ENCODE measurements at regions not wholly inside any gene's neighbourhood (a gene's known extent, or its start where the extent isn't known, plus 50 kb on each side); places are given as distances from the start of the nearest gene placed in this dataset.
"Not testable (repeated sequence)": the region's sequence is repeated elsewhere in the genome, so short reads cannot be mapped to it uniquely, and the experiment has no call there.

GRCh38 chr1:192418552-192419285 lies 101.9 kb downstream of the RGS21 start:
- no peak for DNase-seq (ENCODE audit: low spot score)

GRCh38 chr1:192430644-192431043 lies 113.9 kb downstream of the RGS21 start:
- DNase-seq (ENCODE audit: low spot score) = no peak

- DNase-seq (ENCODE audit: low spot score) = no peak
These were observed 118.9 kb downstream of the RGS21 start for GRCh38 chr1:192435704-192436103.

- no peak for DNase-seq (ENCODE audit: low spot score)
These were observed 119.8 kb downstream of the RGS21 start for GRCh38 chr1:192436441-192437078.

GRCh38 chr1:192438737-192439136 lies 121.9 kb downstream of the RGS21 start:
- DNase-seq (ENCODE audit: low spot score) = no peak

- DNase-seq (ENCODE audit: low spot score) = no peak
These were observed 122.7 kb downstream of the RGS21 start for GRCh38 chr1:192439373-192440025.

- no peak for DNase-seq (ENCODE audit: low spot score)
These were observed 124.7 kb downstream of the RGS21 start for GRCh38 chr1:192441492-192441891.

GRCh38 chr1:192442736-192443135 lies 125.9 kb downstream of the RGS21 start:
- DNase-seq (ENCODE audit: low spot score) = no peak

- DNase-seq (ENCODE audit: low spot score) = no peak
These were observed 126.8 kb downstream of the RGS21 start for GRCh38 chr1:192443616-192444015.

- no peak for DNase-seq (ENCODE audit: low spot score)
These were observed 128.4 kb downstream of the RGS21 start for GRCh38 chr1:192445241-192445640.

GRCh38 chr1:192445839-192446489 lies 129.2 kb downstream of the RGS21 start:
- DNase-seq (ENCODE audit: low spot score) = peak; percentile 45

GRCh38 chr1:192448026-192448578 lies 127.5 kb upstream of the RGS1 start:
- no peak for DNase-seq (ENCODE audit: low spot score)

GRCh38 chr1:192453360-192453992 lies 122.1 kb upstream of the RGS1 start:
- DNase-seq (ENCODE audit: low spot score) = no peak

GRCh38 chr1:192459467-192459866 lies 116.1 kb upstream of the RGS1 start:
- DNase-seq (ENCODE audit: low spot score) = no peak

- DNase-seq (ENCODE audit: low spot score) = no peak
These were observed 113.9 kb upstream of the RGS1 start for GRCh38 chr1:192461684-192462083.

GRCh38 chr1:192462616-192463015 lies 113.0 kb upstream of the RGS1 start:
- no peak for DNase-seq (ENCODE audit: low spot score)

- DNase-seq (ENCODE audit: low spot score) = no peak
These were observed 111.9 kb upstream of the RGS1 start for GRCh38 chr1:192463661-192464060.

- not testable (repeated sequence) for DNase-seq (ENCODE audit: low spot score)
These were observed 110.4 kb upstream of the RGS1 start for GRCh38 chr1:192465221-192465620.

GRCh38 chr1:192474080-192474683 lies 101.4 kb upstream of the RGS1 start:
- peak; percentile 29 for DNase-seq (ENCODE audit: low spot score)

GRCh38 chr1:192475329-192475728 lies 100.2 kb upstream of the RGS1 start:
- DNase-seq (ENCODE audit: low spot score) = no peak

GRCh38 chr1:192475970-192476369 lies 99.6 kb upstream of the RGS1 start:
- DNase-seq (ENCODE audit: low spot score) = no peak
